SK-N-SH treated with all-trans-retinoic acid at 6 μM for 48 hours (cell line): ENCODE measurements at regions not wholly inside any gene's neighbourhood (a gene's known extent, or its start where the extent isn't known, plus 50 kb on each side); places are given as distances from the start of the nearest gene placed in this dataset.

Experiments used
- ATAC-seq: fragments of 200-7000 bp; cut with Tn5 transposase; 3 replicates; pipeline ENCODE4 v1.9.1; 2020; ENCODE audit warnings: mild to moderate bottlenecking, moderate library complexity
- ARNTL ChIP-seq: fragments of 450-650 bp; formaldehyde crosslinking; IDR thresholded peaks from 2 replicates; pipeline ENCODE4 v1.5.0; 2020; ENCODE audit warnings: low read depth, mild to moderate bottlenecking, moderate library complexity, borderline replicate concordance
- BACH2 ChIP-seq: fragments of 250-450 bp; sonication (Bioruptor Pico); IDR thresholded peaks from 2 replicates; pipeline ENCODE4 v1.9.0; 2021; ENCODE audit warnings: mild to moderate bottlenecking, borderline replicate concordance
- GLIS3 ChIP-seq: fragments of 250-450 bp; sonication (Bioruptor Pico); IDR thresholded peaks from 2 replicates; pipeline ENCODE4 v1.5.0; 2020; ENCODE audit warnings: mild to moderate bottlenecking, moderate library complexity
- ISL1 ChIP-seq: fragments of 250-450 bp; sonication (Bioruptor Pico); IDR thresholded peaks from 2 replicates; pipeline ENCODE4 v2.1.2; 2022; ENCODE audit warnings: mild to moderate bottlenecking, moderate library complexity
- PPARA ChIP-seq: fragments of 250-450 bp; sonication (Bioruptor Pico); IDR thresholded peaks from 2 replicates; pipeline ENCODE4 v1.5.0; 2020; ENCODE audit warnings: mild to moderate bottlenecking, borderline replicate concordance
- RARB ChIP-seq: fragments of 250-450 bp; sonication (Bioruptor Pico); IDR thresholded peaks from 2 replicates; pipeline ENCODE4 v1.8.0; 2021; ENCODE audit warnings: mild to moderate bottlenecking, moderate library complexity
- SNAI2 ChIP-seq: fragments of 250-450 bp; sonication (Bioruptor Pico); IDR thresholded peaks from 2 replicates; pipeline ENCODE4 v1.5.0; 2020; ENCODE audit warnings: mild to moderate bottlenecking, moderate library complexity
- TCF4 ChIP-seq: fragments of 250-450 bp; sonication (Bioruptor Pico); IDR thresholded peaks from 2 replicates; pipeline ENCODE4 v1.8.0; 2021; ENCODE audit warnings: mild to moderate bottlenecking, moderate library complexity, borderline replicate concordance
- TOX ChIP-seq: fragments of 250-450 bp; sonication (Bioruptor Pico); IDR thresholded peaks from 2 replicates; pipeline ENCODE4 v1.8.0; 2021; ENCODE audit warnings: mild to moderate bottlenecking, moderate library complexity, borderline replicate concordance
- ZC3H10 ChIP-seq: fragments of 250-450 bp; sonication (Bioruptor Pico); IDR thresholded peaks from 2 replicates; pipeline ENCODE4 v1.5.1; 2021; ENCODE audit warnings: mild to moderate bottlenecking, moderate library complexity
- ZFP3 ChIP-seq: fragments of 250-450 bp; sonication (Bioruptor Pico); IDR thresholded peaks from 2 replicates; pipeline ENCODE4 v1.5.0; 2020; ENCODE audit warnings: mild to moderate bottlenecking, moderate library complexity
- ZFP30 ChIP-seq: fragments of 450-650 bp; formaldehyde crosslinking; IDR thresholded peaks from 2 replicates; pipeline ENCODE4 v1.5.0; 2022; ENCODE audit warnings: mild to moderate bottlenecking, moderate library complexity
- ZNF565 ChIP-seq: fragments of 450-650 bp; formaldehyde crosslinking; conservative IDR thresholded peaks from 2 replicates; pipeline ENCODE4 v1.5.0; 2020; ENCODE audit warnings: low read depth, mild to moderate bottlenecking, moderate library complexity
- ZNF70 ChIP-seq: fragments of 450-650 bp; formaldehyde crosslinking; IDR thresholded peaks from 2 replicates; pipeline ENCODE4 v1.5.0; 2020; ENCODE audit warnings: mild to moderate bottlenecking, moderate library complexity
- ZNF8 ChIP-seq: fragments of 450-650 bp; formaldehyde crosslinking; IDR thresholded peaks from 2 replicates; pipeline ENCODE4 v1.5.0; 2020; ENCODE audit warnings: mild to moderate bottlenecking, moderate library complexity
- TF ChIP-seq, protein P1 (sequence below): fragments of 250-450 bp; sonication (Bioruptor Pico); IDR thresholded peaks from 2 replicates; pipeline ENCODE4 v1.5.1; 2021; ENCODE audit warnings: mild to moderate bottlenecking, moderate library complexity
- TF ChIP-seq, protein P2 (sequence below): fragments of 250-450 bp; sonication (Bioruptor Pico); IDR thresholded peaks from 2 replicates; pipeline ENCODE4 v1.8.0; 2021; ENCODE audit warnings: low read depth, mild to moderate bottlenecking, moderate library complexity, borderline replicate concordance
- TF ChIP-seq, protein P3 (sequence below): fragments of 250-450 bp; sonication (Bioruptor Pico); IDR thresholded peaks from 2 replicates; pipeline ENCODE4 v1.5.1; 2020; ENCODE audit warnings: low read depth, mild to moderate bottlenecking, moderate library complexity
- TF ChIP-seq, protein P4 (sequence below): fragments of 250-450 bp; sonication (Bioruptor Pico); IDR thresholded peaks from 2 replicates; pipeline ENCODE4 v1.5.0; 2020; ENCODE audit warnings: mild to moderate bottlenecking, moderate library complexity

DNA sequence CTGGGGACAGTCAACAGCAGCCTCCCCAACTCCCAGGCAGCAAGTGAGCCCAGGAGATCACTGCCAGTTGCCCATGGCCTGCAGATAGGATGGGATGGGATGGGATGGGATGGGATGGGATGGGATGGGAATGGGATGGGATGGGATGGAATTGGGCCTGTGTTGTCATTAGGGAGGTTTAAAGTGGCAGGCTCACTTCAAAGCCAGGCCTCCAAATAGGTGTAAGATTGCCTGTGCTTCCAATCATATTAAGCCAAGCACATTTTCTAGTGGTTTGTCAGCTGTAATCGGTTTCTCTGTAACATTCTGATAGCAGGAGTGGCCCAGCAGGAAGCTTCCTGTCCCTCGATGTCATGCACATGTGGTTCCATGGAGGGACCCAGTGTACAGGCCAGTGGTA, 82.7 kb upstream of the NXT1 start:
- TF ChIP-seq, protein P1, sequence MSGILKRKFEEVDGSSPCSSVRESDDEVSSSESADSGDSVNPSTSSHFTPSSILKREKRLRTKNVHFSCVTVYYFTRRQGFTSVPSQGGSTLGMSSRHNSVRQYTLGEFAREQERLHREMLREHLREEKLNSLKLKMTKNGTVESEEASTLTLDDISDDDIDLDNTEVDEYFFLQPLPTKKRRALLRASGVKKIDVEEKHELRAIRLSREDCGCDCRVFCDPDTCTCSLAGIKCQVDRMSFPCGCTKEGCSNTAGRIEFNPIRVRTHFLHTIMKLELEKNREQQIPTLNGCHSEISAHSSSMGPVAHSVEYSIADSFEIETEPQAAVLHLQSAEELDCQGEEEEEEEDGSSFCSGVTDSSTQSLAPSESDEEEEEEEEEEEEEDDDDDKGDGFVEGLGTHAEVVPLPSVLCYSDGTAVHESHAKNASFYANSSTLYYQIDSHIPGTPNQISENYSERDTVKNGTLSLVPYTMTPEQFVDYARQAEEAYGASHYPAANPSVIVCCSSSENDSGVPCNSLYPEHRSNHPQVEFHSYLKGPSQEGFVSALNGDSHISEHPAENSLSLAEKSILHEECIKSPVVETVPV (CRISPR knock-in tag) = no peak
- TF ChIP-seq ZNF565 (CRISPR knock-in tag) (no peak), TOX (CRISPR knock-in tag) (no peak), PPARA (CRISPR knock-in tag) (no peak), ZFP30 (CRISPR knock-in tag) (no peak)
- TF ChIP-seq, protein P2, sequence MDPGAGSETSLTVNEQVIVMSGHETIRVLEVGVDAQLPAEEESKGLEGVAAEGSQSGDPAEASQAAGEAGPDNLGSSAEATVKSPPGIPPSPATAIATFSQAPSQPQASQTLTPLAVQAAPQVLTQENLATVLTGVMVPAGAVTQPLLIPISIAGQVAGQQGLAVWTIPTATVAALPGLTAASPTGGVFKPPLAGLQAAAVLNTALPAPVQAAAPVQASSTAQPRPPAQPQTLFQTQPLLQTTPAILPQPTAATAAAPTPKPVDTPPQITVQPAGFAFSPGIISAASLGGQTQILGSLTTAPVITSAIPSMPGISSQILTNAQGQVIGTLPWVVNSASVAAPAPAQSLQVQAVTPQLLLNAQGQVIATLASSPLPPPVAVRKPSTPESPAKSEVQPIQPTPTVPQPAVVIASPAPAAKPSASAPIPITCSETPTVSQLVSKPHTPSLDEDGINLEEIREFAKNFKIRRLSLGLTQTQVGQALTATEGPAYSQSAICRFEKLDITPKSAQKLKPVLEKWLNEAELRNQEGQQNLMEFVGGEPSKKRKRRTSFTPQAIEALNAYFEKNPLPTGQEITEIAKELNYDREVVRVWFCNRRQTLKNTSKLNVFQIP (CRISPR knock-in tag) = no peak
- no peak for ATAC-seq

DNA sequence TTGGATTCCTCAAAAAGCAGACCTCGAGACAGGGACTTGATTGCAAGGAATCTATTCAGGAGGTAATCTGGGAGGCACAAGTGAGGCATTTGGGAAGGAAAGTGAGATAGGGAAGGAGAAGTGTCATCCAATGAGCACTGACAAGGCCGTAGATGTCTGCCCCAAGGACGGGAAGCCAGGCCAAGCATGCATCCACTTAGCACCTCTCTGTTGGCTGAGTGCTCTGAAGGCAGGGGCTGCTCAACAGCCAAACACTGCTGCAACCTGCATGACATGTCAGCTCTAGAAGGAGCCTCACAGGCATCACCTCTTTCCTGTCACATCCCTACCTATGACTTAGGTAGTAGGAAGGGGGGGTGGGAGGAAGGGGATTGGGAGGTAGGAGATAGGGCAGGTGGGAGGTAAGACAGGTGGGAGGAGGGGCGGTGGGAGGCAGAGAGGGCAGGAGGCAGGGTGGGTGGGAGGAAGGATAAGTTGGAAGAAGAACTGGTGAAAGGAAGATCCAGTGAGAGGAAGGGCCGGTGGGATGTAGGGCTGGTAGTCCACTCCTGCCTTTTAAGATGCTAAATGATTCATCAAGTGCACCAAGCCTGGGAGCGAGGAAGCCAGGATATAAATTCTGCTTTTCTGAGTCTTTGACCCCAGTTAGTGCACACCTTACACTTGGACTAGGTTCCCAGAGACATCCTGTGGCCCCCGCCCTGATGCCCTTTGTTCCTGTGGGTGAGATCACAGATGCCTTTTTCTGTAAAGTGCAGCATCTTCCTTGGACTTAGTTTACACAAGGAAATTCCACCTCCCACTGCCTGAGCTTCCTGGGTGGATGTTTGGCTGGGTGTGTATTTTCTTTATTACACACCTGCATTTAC, 83.8 kb upstream of the NXT1 start:
- no peak for ATAC-seq
- TF ChIP-seq PPARA (CRISPR knock-in tag) (no peak), ISL1 (CRISPR knock-in tag) (no peak), SNAI2 (CRISPR knock-in tag) (no peak)
- TF ChIP-seq, protein P3, sequence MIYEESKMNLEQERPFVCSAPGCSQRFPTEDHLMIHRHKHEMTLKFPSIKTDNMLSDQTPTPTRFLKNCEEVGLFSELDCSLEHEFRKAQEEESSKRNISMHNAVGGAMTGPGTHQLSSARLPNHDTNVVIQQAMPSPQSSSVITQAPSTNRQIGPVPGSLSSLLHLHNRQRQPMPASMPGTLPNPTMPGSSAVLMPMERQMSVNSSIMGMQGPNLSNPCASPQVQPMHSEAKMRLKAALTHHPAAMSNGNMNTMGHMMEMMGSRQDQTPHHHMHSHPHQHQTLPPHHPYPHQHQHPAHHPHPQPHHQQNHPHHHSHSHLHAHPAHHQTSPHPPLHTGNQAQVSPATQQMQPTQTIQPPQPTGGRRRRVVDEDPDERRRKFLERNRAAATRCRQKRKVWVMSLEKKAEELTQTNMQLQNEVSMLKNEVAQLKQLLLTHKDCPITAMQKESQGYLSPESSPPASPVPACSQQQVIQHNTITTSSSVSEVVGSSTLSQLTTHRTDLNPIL (CRISPR knock-in tag) = no peak

DNA sequence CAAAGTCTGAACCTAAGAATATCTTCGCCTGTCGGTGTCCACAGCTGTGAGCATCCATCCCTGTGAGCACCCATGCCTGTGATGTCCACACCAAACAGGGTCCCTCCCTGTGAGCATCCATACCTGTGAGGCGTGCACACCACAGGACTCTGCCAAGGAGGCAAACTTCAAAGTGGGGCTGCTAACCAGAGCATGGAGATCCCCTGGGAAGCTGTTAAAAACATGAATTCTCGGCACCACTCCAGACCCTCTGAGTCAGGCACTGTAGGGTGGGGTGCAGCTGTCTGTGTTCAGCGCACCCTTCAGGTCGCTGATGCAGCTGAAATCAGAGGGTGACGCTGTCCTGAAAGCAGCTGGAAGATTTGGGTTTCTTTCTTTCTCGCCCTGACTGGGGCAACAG, 85.4 kb upstream of the NXT1 start:
- ATAC-seq = no peak
- no peak for TF ChIP-seq PPARA (CRISPR knock-in tag)

DNA sequence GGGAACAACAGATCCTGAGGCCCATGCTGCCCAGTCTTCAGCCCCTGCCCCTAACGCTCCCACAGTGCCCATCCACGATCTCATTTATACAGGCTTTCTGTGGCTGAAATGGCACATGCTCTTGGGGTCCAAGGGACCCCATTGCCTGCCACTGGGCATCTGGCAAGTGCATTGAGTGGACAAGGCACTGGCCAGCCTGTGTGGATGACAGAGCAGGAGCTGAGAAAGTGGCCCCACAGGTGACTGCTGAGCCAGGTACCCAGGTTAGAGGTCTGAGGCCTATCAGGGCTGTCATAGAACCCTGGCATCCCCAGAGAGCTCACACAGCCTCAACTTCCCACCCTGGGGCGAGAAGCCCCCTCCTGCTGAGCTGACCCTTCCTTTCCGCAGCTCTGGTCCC, 86.0 kb upstream of the NXT1 start:
- TF ChIP-seq ARNTL (CRISPR knock-in tag) = no peak
- no peak for TF ChIP-seq GLIS3 (CRISPR knock-in tag)
- no peak for TF ChIP-seq TOX (CRISPR knock-in tag)
- no peak for TF ChIP-seq RARB
- TF ChIP-seq ISL1 (CRISPR knock-in tag) = no peak
- ATAC-seq = no peak

DNA sequence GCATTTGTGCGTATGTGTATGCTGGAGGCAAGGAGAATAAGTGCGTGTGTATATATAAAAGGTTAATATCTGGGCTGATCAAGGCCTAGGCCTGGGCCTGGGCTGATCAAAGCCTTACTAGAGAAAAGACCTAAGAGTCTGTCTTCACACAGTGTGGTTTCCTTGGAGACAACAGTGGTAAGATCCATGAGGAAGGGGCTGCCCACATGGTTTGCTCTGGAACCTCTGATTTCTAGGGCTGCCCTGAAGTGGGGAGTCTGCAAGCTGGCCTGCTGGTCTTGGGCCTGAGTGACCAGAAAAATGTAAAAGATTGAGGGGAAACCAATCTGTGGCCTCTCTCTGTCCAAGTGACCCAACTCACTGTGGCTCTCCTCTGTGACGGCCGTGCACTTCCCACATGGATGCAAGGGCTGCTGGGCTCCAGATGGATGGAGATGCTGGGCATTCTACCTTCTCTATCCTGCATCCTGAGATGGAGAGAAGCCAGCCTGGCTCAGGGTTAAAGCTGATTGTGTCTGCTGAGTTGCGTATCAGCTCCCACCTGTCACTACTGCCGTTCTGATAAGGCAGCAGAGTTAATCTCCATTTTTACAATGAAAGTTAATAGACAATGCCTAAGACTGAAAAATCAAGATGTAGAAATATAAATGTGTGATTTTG, 90.3 kb upstream of the NXT1 start:
- no peak for ATAC-seq
- TF ChIP-seq PPARA (CRISPR knock-in tag) = no peak
- no peak for TF ChIP-seq ZFP3 (CRISPR knock-in tag)
- TF ChIP-seq ZNF8 (CRISPR knock-in tag) = no peak
- TF ChIP-seq BACH2 (CRISPR knock-in tag) = no peak
- TF ChIP-seq, protein P1 (CRISPR knock-in tag) = no peak
- TF ChIP-seq, protein P4, sequence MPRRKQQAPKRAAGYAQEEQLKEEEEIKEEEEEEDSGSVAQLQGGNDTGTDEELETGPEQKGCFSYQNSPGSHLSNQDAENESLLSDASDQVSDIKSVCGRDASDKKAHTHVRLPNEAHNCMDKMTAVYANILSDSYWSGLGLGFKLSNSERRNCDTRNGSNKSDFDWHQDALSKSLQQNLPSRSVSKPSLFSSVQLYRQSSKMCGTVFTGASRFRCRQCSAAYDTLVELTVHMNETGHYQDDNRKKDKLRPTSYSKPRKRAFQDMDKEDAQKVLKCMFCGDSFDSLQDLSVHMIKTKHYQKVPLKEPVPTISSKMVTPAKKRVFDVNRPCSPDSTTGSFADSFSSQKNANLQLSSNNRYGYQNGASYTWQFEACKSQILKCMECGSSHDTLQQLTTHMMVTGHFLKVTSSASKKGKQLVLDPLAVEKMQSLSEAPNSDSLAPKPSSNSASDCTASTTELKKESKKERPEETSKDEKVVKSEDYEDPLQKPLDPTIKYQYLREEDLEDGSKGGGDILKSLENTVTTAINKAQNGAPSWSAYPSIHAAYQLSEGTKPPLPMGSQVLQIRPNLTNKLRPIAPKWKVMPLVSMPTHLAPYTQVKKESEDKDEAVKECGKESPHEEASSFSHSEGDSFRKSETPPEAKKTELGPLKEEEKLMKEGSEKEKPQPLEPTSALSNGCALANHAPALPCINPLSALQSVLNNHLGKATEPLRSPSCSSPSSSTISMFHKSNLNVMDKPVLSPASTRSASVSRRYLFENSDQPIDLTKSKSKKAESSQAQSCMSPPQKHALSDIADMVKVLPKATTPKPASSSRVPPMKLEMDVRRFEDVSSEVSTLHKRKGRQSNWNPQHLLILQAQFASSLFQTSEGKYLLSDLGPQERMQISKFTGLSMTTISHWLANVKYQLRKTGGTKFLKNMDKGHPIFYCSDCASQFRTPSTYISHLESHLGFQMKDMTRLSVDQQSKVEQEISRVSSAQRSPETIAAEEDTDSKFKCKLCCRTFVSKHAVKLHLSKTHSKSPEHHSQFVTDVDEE (CRISPR knock-in tag) = no peak
- no peak for TF ChIP-seq TCF4 (CRISPR knock-in tag)
- no peak for TF ChIP-seq ZFP30 (CRISPR knock-in tag)
- no peak for TF ChIP-seq TOX (CRISPR knock-in tag)
- TF ChIP-seq RARB = no peak
- no peak for TF ChIP-seq ZNF70
- no peak for TF ChIP-seq ZC3H10 (CRISPR knock-in tag)
- no peak for TF ChIP-seq GLIS3 (CRISPR knock-in tag)
- TF ChIP-seq, protein P3 (CRISPR knock-in tag) = no peak
- no peak for TF ChIP-seq ISL1 (CRISPR knock-in tag)
- TF ChIP-seq, protein P2 (CRISPR knock-in tag) = no peak
